LNCAP (cell line): ENCODE measurements at regions not wholly inside any gene's neighbourhood (a gene's known extent, or its start where the extent isn't known, plus 50 kb on each side); places are given as distances from the start of the nearest gene placed in this dataset.

ENCODE experiments used
- TF ChIP-seq, protein P1 (sequence below): fragments of 450-650 bp; IDR thresholded peaks from 2 replicates; pipeline ENCODE4 v1.5.1; 2017; ENCODE audit warnings: mild to moderate bottlenecking

GRCh38 chr10:16259726-16260125, 177.1 kb upstream of the PTER start:
- TF ChIP-seq, protein P1, sequence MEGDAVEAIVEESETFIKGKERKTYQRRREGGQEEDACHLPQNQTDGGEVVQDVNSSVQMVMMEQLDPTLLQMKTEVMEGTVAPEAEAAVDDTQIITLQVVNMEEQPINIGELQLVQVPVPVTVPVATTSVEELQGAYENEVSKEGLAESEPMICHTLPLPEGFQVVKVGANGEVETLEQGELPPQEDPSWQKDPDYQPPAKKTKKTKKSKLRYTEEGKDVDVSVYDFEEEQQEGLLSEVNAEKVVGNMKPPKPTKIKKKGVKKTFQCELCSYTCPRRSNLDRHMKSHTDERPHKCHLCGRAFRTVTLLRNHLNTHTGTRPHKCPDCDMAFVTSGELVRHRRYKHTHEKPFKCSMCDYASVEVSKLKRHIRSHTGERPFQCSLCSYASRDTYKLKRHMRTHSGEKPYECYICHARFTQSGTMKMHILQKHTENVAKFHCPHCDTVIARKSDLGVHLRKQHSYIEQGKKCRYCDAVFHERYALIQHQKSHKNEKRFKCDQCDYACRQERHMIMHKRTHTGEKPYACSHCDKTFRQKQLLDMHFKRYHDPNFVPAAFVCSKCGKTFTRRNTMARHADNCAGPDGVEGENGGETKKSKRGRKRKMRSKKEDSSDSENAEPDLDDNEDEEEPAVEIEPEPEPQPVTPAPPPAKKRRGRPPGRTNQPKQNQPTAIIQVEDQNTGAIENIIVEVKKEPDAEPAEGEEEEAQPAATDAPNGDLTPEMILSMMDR = no peak

- TF ChIP-seq, protein P1 = no peak
These were observed 176.4 kb upstream of the PTER start for GRCh38 chr10:16260388-16260787.

- TF ChIP-seq, protein P1 = no peak
These were observed 165.2 kb upstream of the PTER start for GRCh38 chr10:16271571-16271970.

- TF ChIP-seq, protein P1 = no peak
These were observed 161.9 kb upstream of the PTER start for GRCh38 chr10:16274911-16275310.

- TF ChIP-seq, protein P1 = no peak
These were observed 156.2 kb upstream of the PTER start for GRCh38 chr10:16280595-16280994.

- TF ChIP-seq, protein P1 = no peak
These were observed 144.4 kb upstream of the PTER start for GRCh38 chr10:16292366-16292765.

DNA sequence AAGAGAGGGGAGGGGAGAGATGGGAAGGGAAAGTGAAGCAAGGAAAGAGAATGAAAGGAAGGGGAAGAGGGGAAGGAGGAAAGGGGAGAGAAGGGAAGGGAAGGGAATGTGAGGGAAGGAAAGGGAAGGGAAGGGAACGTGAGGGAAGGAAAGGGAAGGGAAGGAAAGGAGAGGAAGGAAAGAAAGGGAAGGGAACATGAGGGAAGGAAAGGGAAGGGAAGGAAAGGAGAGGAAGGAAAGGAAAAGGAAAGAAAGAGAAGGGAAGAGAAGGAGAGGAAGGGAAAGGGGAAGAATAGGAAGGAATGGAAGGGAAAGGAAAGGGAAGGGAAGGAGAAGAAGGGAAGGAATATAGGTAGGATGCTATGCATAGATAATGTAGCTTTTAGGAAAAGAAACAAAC, 139.7 kb upstream of the PTER start:
- TF ChIP-seq, protein P1 = no peak

DNA sequence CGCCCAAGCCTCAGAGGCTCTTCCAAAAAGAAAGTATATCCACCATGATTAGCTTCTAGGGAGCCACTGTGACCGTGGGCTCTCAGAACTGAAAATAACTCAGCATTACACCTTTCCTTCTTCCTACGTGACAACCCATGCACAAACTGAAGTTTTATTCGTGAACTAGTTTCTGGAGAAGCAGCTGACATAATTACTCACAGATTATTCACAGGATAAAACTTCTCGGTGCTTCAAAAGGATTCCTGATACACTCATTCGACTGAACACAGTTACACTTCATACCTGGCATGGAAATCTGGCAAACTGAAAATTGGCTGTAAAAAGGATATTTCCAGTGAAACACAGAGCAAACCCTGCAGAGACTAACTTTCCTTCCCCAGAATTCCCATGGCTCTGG, 139.2 kb upstream of the PTER start:
- TF ChIP-seq, protein P1 = no peak
